ENCODE measurements at regions not wholly inside any gene's neighbourhood (a gene's known extent, or its start where the extent isn't known, plus 50 kb on each side); places are given as distances from the start of the nearest gene placed in this dataset.

DNA sequence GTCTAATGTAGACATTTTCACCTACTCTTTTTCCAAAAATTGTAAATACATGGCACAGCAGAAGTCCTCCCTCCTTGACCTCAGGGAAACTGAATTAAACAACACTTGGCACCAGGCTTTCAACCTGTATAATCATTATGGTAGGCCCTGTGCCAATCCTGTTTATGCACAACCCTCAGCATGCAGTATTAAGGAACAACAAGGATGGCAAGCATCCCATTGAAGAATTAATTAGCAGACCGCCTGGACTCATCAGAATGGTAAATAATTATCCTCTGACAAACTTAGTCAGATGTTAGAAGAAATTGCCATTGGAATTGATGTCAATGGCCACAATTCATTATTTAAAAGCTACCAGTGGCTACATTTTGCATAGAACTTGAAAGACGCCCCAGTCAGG is 66.3 kb upstream of the GALNT5 start:
- Histone ChIP-seq H3K79me2 (ENCODE audit: control insufficient read depth, insufficient read depth, low read length) (no peaks in the 10 kb centered on the region), H3K56ac (ENCODE audit: low read length) (no peak overlapping the region), H3K18ac (ENCODE audit: low read length) (no peak overlapping the region), H3K4me3 (ENCODE audit: low read length) (no peak overlapping the region), H2BK5ac (ENCODE audit: low read length) (no peak overlapping the region), H3K9ac (ENCODE audit: low read length) (no peak overlapping the region), H3K4me2 (ENCODE audit: low read length) (no peak overlapping the region), H3K4me1 (ENCODE audit: control insufficient read depth, low read depth, low read length) (no peaks in the 10 kb centered on the region), H3K36me3 (ENCODE audit: control insufficient read depth, insufficient read depth, low read length) (no peaks in the 10 kb centered on the region), H3K23ac (ENCODE audit: low read length) (no peak overlapping the region), H3K4ac (ENCODE audit: low read depth, low read length) (no peak overlapping the region), H2BK15ac (replicated peaks; ENCODE audit: low read depth) (no peak overlapping the region), H2AK5ac (ENCODE audit: low read length) (no peak overlapping the region), H3K27me3 (ENCODE audit: insufficient read depth, low read length, poor library complexity) (no peaks in the 10 kb centered on the region), H4K5ac (ENCODE audit: low read length) (no peak overlapping the region), H3K79me1 (ENCODE audit: low read length) (no peaks in the 10 kb centered on the region), H2BK120ac (ENCODE audit: low read depth, low read length) (no peak overlapping the region), H3K27ac (ENCODE audit: low read depth, low read length) (no peak overlapping the region), H4K8ac (ENCODE audit: low read depth, low read length) (no peak overlapping the region)
- DNase-seq: no peak
- no CpG with 5 or more reads among the region's 2 CpGs for WGBS (ENCODE audit: extremely low coverage, insufficient coverage, low lambda C conversion rate)

DNA sequence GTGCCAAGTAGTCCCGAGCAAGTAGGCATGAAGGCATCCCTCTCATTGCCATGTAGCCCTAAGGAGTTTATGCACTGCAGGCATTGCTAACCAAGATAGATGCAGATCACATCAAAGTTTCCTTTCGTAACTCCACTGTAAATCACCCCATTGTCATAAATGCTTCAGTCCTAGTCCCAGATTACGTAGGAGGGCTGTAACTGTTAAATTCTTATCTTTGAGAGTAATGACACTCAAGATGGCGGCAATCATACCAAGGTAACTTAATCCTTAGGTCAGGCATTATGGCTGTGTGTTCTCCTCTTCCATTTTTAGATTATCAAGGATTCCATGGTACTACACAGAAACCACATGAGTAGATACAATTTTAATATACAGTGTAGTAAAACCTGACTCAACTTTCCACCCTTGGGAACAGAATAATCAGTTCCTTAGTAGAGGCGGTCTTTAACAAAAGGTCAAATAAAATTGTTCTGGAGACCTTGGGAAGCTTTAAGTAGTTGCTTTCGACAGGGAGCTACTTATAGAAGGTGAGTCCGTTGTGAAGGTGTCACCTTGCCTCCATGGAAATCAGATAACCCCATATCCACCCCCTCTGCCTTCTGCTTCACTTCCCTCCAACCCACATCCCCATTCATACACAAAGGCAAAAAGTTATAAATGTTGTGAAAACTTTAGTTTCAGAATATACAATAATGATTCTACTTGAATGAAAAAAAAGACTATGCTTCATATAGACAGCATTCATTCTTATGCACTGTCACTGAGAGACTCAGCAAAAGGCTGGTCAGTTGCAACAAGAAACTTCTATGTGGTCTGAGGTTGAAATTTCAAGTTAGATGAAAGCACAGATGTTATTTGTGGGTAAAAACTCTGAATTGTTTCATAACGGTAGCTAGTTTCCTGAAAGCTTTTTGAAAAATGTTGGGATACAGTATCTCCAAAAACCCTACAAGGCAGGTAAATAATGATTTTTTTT is 64.8 kb upstream of the GALNT5 start:
- Histone ChIP-seq H2BK15ac (replicated peaks; ENCODE audit: low read depth) (no peak overlapping the region), H3K56ac (ENCODE audit: low read length) (no peak overlapping the region), H3K4me2 (ENCODE audit: low read length) (no peak overlapping the region), H3K18ac (ENCODE audit: low read length) (no peak overlapping the region), H2AK5ac (ENCODE audit: low read length) (no peak overlapping the region), H3K4me3 (ENCODE audit: low read length) (no peak overlapping the region), H3K9ac (ENCODE audit: low read length) (no peak overlapping the region), H3K27me3 (ENCODE audit: insufficient read depth, low read length, poor library complexity) (no peaks in the 10 kb centered on the region), H3K4ac (ENCODE audit: low read depth, low read length) (no peak overlapping the region), H3K27ac (ENCODE audit: low read depth, low read length) (no peak overlapping the region), H4K5ac (ENCODE audit: low read length) (no peak overlapping the region), H3K4me1 (ENCODE audit: control insufficient read depth, low read depth, low read length) (no peaks in the 10 kb centered on the region), H3K79me1 (ENCODE audit: low read length) (no peaks in the 10 kb centered on the region), H4K8ac (ENCODE audit: low read depth, low read length) (no peak overlapping the region), H3K23ac (ENCODE audit: low read length) (no peak overlapping the region), H2BK5ac (ENCODE audit: low read length) (no peak overlapping the region), H3K36me3 (ENCODE audit: control insufficient read depth, insufficient read depth, low read length) (no peaks in the 10 kb centered on the region), H2BK120ac (ENCODE audit: low read depth, low read length) (no peak overlapping the region), H3K79me2 (ENCODE audit: control insufficient read depth, insufficient read depth, low read length) (no peaks in the 10 kb centered on the region)
- peak; percentile 21 for DNase-seq
- WGBS (ENCODE audit: extremely low coverage, insufficient coverage, low lambda C conversion rate): no CpG with 5 or more reads among the region's 8 CpGs

- DNase-seq: no peak
- Histone ChIP-seq H3K4ac (ENCODE audit: low read depth, low read length) (no peak overlapping the region), H3K27ac (ENCODE audit: low read depth, low read length) (no peak overlapping the region), H3K27me3 (ENCODE audit: insufficient read depth, low read length, poor library complexity) (no peaks in the 10 kb centered on the region), H4K8ac (ENCODE audit: low read depth, low read length) (no peak overlapping the region), H2BK120ac (ENCODE audit: low read depth, low read length) (no peak overlapping the region), H2AK5ac (ENCODE audit: low read length) (no peak overlapping the region), H3K4me2 (ENCODE audit: low read length) (no peak overlapping the region), H3K36me3 (ENCODE audit: control insufficient read depth, insufficient read depth, low read length) (no peaks in the 10 kb centered on the region), H3K4me1 (ENCODE audit: control insufficient read depth, low read depth, low read length) (no peaks in the 10 kb centered on the region), H2BK5ac (ENCODE audit: low read length) (no peak overlapping the region), H3K56ac (ENCODE audit: low read length) (no peak overlapping the region), H2BK15ac (replicated peaks; ENCODE audit: low read depth) (no peak overlapping the region), H3K23ac (ENCODE audit: low read length) (no peak overlapping the region), H3K4me3 (ENCODE audit: low read length) (no peak overlapping the region), H3K9ac (ENCODE audit: low read length) (no peak overlapping the region), H4K5ac (ENCODE audit: low read length) (no peak overlapping the region), H3K18ac (ENCODE audit: low read length) (no peak overlapping the region), H3K79me1 (ENCODE audit: low read length) (no peaks in the 10 kb centered on the region), H3K79me2 (ENCODE audit: control insufficient read depth, insufficient read depth, low read length) (no peaks in the 10 kb centered on the region)
Measured at GRCh38 chr2:157193461-157193860, 64.0 kb upstream of the GALNT5 start.

- no peak overlapping the region for H2BK120ac ChIP-seq (ENCODE audit: low read depth, low read length)
- H3K4me2 ChIP-seq (ENCODE audit: low read length): no peak overlapping the region
- H2AK5ac ChIP-seq (ENCODE audit: low read length): no peak overlapping the region
- H3K27me3 ChIP-seq (ENCODE audit: insufficient read depth, low read length, poor library complexity): no peaks in the 10 kb centered on the region
- no peak overlapping the region for H3K18ac ChIP-seq (ENCODE audit: low read length)
- H3K56ac ChIP-seq (ENCODE audit: low read length): no peak overlapping the region
- H3K23ac ChIP-seq (ENCODE audit: low read length): no peak overlapping the region
- H3K79me2 ChIP-seq (ENCODE audit: control insufficient read depth, insufficient read depth, low read length): no peaks in the 10 kb centered on the region
- no peaks in the 10 kb centered on the region for H3K79me1 ChIP-seq (ENCODE audit: low read length)
- H3K4me1 ChIP-seq (ENCODE audit: control insufficient read depth, low read depth, low read length): no peaks in the 10 kb centered on the region
- no peak overlapping the region for H3K4ac ChIP-seq (ENCODE audit: low read depth, low read length)
- no CpG with 5 or more reads among the region's 2 CpGs for WGBS (ENCODE audit: extremely low coverage, insufficient coverage, low lambda C conversion rate)
- no peak overlapping the region for H3K27ac ChIP-seq (ENCODE audit: low read depth, low read length)
- no peak overlapping the region for H2BK15ac ChIP-seq (replicated peaks; ENCODE audit: low read depth)
- H2BK5ac ChIP-seq (ENCODE audit: low read length): no peak overlapping the region
- H3K36me3 ChIP-seq (ENCODE audit: control insufficient read depth, insufficient read depth, low read length): no peaks in the 10 kb centered on the region
- H4K5ac ChIP-seq (ENCODE audit: low read length): no peak overlapping the region
- H3K4me3 ChIP-seq (ENCODE audit: low read length): no peak overlapping the region
- H3K9ac ChIP-seq (ENCODE audit: low read length): no peak overlapping the region
- no peak overlapping the region for H4K8ac ChIP-seq (ENCODE audit: low read depth, low read length)
- peak; percentile 57 for DNase-seq
Measured at GRCh38 chr2:157194097-157194688, 63.3 kb upstream of the GALNT5 start.

- no CpG with 5 or more reads among the region's 4 CpGs for WGBS (ENCODE audit: extremely low coverage, insufficient coverage, low lambda C conversion rate)
- no peak overlapping the region for H2BK15ac ChIP-seq (replicated peaks; ENCODE audit: low read depth)
Measured at GRCh38 chr2:157194844-157195243, 62.7 kb upstream of the GALNT5 start.

More at GRCh38 chr2:157194844-157195243, 62.7 kb upstream of the GALNT5 start:
- no peak overlapping the region for H3K9ac ChIP-seq (ENCODE audit: low read length)
- no peak overlapping the region for H3K56ac ChIP-seq (ENCODE audit: low read length)
- H3K79me2 ChIP-seq (ENCODE audit: control insufficient read depth, insufficient read depth, low read length): no peaks in the 10 kb centered on the region
- no peak overlapping the region for H3K27ac ChIP-seq (ENCODE audit: low read depth, low read length)
- H3K4me1 ChIP-seq (ENCODE audit: control insufficient read depth, low read depth, low read length): no peaks in the 10 kb centered on the region
- H2AK5ac ChIP-seq (ENCODE audit: low read length): no peak overlapping the region
- no peak overlapping the region for H3K23ac ChIP-seq (ENCODE audit: low read length)
- H4K8ac ChIP-seq (ENCODE audit: low read depth, low read length): no peak overlapping the region
- no peak overlapping the region for H2BK120ac ChIP-seq (ENCODE audit: low read depth, low read length)
- H3K4me2 ChIP-seq (ENCODE audit: low read length): no peak overlapping the region
- H3K36me3 ChIP-seq (ENCODE audit: control insufficient read depth, insufficient read depth, low read length): no peaks in the 10 kb centered on the region
- H3K18ac ChIP-seq (ENCODE audit: low read length): no peak overlapping the region
- H3K79me1 ChIP-seq (ENCODE audit: low read length): no peaks in the 10 kb centered on the region
- H2BK5ac ChIP-seq (ENCODE audit: low read length): no peak overlapping the region
- no peak overlapping the region for H3K4me3 ChIP-seq (ENCODE audit: low read length)
- no peak overlapping the region for H4K5ac ChIP-seq (ENCODE audit: low read length)
- DNase-seq: no peak
- H3K4ac ChIP-seq (ENCODE audit: low read depth, low read length): no peak overlapping the region
- no peaks in the 10 kb centered on the region for H3K27me3 ChIP-seq (ENCODE audit: insufficient read depth, low read length, poor library complexity)
